HEK293 (cell line): ENCODE measurements at regions not wholly inside any gene's neighbourhood (a gene's known extent, or its start where the extent isn't known, plus 50 kb on each side); places are given as distances from the start of the nearest gene placed in this dataset.

Source experiments
- ATF2 ChIP-seq: fragments of 450-650 bp; formaldehyde crosslinking; IDR thresholded peaks from 2 replicates; pipeline ENCODE4 v1.5.1; 2016; ENCODE audit warnings: missing biosample characterization, missing genetic modification characterization, low read depth
- BCL11B ChIP-seq: fragments of 450-650 bp; formaldehyde crosslinking; IDR thresholded peaks from 2 replicates; pipeline ENCODE4 v1.5.1; 2016; ENCODE audit warnings: low read depth, missing biosample characterization, missing genetic modification characterization
- CTCF ChIP-seq: fragments of 450-650 bp; formaldehyde crosslinking; IDR thresholded peaks from 2 replicates; pipeline ENCODE4 v1.5.1; 2016; ENCODE audit warnings: missing biosample characterization, missing genetic modification characterization
- SETDB1 ChIP-seq: IDR thresholded peaks from one replicate; pipeline ENCODE4 v1.6.1; 2017; ENCODE audit warnings: mild to moderate bottlenecking, low read length, moderate library complexity, mixed read lengths; ENCODE audit not compliant: insufficient read length
- ZBTB11 ChIP-seq: fragments of 450-650 bp; formaldehyde crosslinking; conservative IDR thresholded peaks from 2 replicates; pipeline ENCODE4 v1.5.1; 2016; ENCODE audit warnings: low read depth, missing biosample characterization, missing genetic modification characterization
- ZBTB20 ChIP-seq: fragments of 450-650 bp; formaldehyde crosslinking; IDR thresholded peaks from 2 replicates; pipeline ENCODE4 v1.5.1; 2016; ENCODE audit warnings: missing biosample characterization, missing genetic modification characterization
- ZNF473 ChIP-seq: fragments of 450-650 bp; formaldehyde crosslinking; IDR thresholded peaks from 2 replicates; pipeline ENCODE4 v1.5.1; 2017; ENCODE audit warnings: missing biosample characterization, missing genetic modification characterization
- ZNF501 ChIP-seq: fragments of 450-650 bp; formaldehyde crosslinking; IDR thresholded peaks from 2 replicates; pipeline ENCODE4 v1.5.1; 2016; ENCODE audit warnings: missing biosample characterization, missing genetic modification characterization

- TF ChIP-seq ZBTB20 (tag by site-specific recombination) (no peak), CTCF (tag by site-specific recombination) (no peak), ATF2 (tag by site-specific recombination) (no peak), BCL11B (tag by site-specific recombination) (no peak), SETDB1 (no peak), ZBTB11 (tag by site-specific recombination) (no peak), ZNF473 (tag by site-specific recombination) (no peak), ZNF501 (no peak)
Observed at GRCh38 chr15:38030609-38031008, 96.2 kb downstream of the TMCO5A start.
